Upper lobe of left lung (tissue), 4 donors: ENCODE measurements at regions not wholly inside any gene's neighbourhood (a gene's known extent, or its start where the extent isn't known, plus 50 kb on each side); places are given as distances from the start of the nearest gene placed in this dataset.

Experiments
- CTCF ChIP-seq, 6 experiments: fragments of 450-650 bp in 4 of 6; fragments of 200-600 bp in 2 of 6; sonication (generic) in 2 of 6; IDR thresholded peaks; one replicate each; pipeline ENCODE4 v1.5.1; 2016 to 2019; ENCODE audit warnings: antibody characterized with exemption in 6 of 6
- POLR2A ChIP-seq, 4 donors: fragments of 450-650 bp; IDR thresholded peaks; one replicate each; pipeline ENCODE4 v1.5.1; 2016 to 2017; ENCODE audit warnings: antibody characterized with exemption in 4 of 4, mild to moderate bottlenecking in 2 of 4
- POLR2AphosphoS5 ChIP-seq, 2 donors: sonication (generic); formaldehyde crosslinking; IDR thresholded peaks; one replicate each; pipeline ENCODE4 v1.5.1; 2017; ENCODE audit warnings: antibody characterized with exemption in 2 of 2

GRCh38 chr1:194267021-194267420, 1080.6 kb upstream of the B3GALT2 start:
- TF ChIP-seq CTCF (IDR thresholded peaks at IDR 0.05): no peak
- no peak for TF ChIP-seq POLR2AphosphoS5 (IDR thresholded peaks at IDR 0.05)
- no peak for TF ChIP-seq POLR2A (IDR thresholded peaks at IDR 0.05)
